Tibial nerve (tissue), 4 donors: ENCODE measurements at regions not wholly inside any gene's neighbourhood (a gene's known extent, or its start where the extent isn't known, plus 50 kb on each side); places are given as distances from the start of the nearest gene placed in this dataset.

Experiments
- CTCF ChIP-seq, 5 experiments: fragments of 200-600 bp in 3 of 5; fragments of 450-650 bp in 2 of 5; sonication (generic) in 3 of 5; IDR thresholded peaks; one replicate each; pipeline ENCODE4 v1.5.1; 2016 to 2019; ENCODE audit warnings: antibody characterized with exemption in 5 of 5, mild to moderate bottlenecking in 3 of 5, moderate library complexity in 2 of 5
- EP300 ChIP-seq, 2 donors: sonication (generic); formaldehyde crosslinking; IDR thresholded peaks; one replicate each; pipeline ENCODE4 v1.6.1; 2017; ENCODE audit warnings: antibody characterized with exemption in 2 of 2, mild to moderate bottlenecking in 1 of 2
- POLR2A ChIP-seq, 2 donors: fragments of 450-650 bp; IDR thresholded peaks; one replicate each; pipeline ENCODE4 v1.6.1; 2017; ENCODE audit warnings: antibody characterized with exemption in 2 of 2, mild to moderate bottlenecking in 2 of 2, moderate library complexity in 2 of 2

- TF ChIP-seq CTCF (IDR thresholded peaks at IDR 0.05) (no peak), POLR2A (IDR thresholded peaks at IDR 0.05) (no peak), EP300 (IDR thresholded peaks at IDR 0.05) (no peak)
These were observed 598.3 kb upstream of the JAG1 start for GRCh38 chr20:11271920-11272594.
